ENCODE measurements at regions not wholly inside any gene's neighbourhood (a gene's known extent, or its start where the extent isn't known, plus 50 kb on each side); places are given as distances from the start of the nearest gene placed in this dataset.
"Not testable (repeated sequence)": the region's sequence is repeated elsewhere in the genome, so short reads cannot be mapped to it uniquely, and the experiment has no call there.

- Histone ChIP-seq H4K20me1 (no peaks in the 10 kb centered on the region), H3K4me2 (peak overlapping the region; percentile 25)
Observed at GRCh38 chr11:13127161-13127560, 118.0 kb downstream of the RASSF10 start.

GRCh38 chr11:13128354-13128753 lies 119.2 kb downstream of the RASSF10 start:
- no peak overlapping the region for H3K27ac ChIP-seq
- no peak overlapping the region for H3K4me2 ChIP-seq
- H3K9ac ChIP-seq: no peak overlapping the region
- H3K4me1 ChIP-seq: peaks cover 29% of the 10 kb centered on the region
- peaks cover 29% of the 10 kb centered on the region for H3K9me3 ChIP-seq
- no peak for TF ChIP-seq Cebpa-rat (IDR thresholded peaks at IDR 0.05)
- H3K27me3 ChIP-seq: no peaks in the 10 kb centered on the region
- no peaks in the 10 kb centered on the region for H4K20me1 ChIP-seq
- H3K36me3 ChIP-seq: no peaks in the 10 kb centered on the region
- H3K4me3 ChIP-seq: no peak overlapping the region

More at GRCh38 chr11:13127161-13127560, 118.0 kb downstream of the RASSF10 start:
- Histone ChIP-seq H3K4me1 (peaks cover 17% of the 10 kb centered on the region), H3K9ac (no peak overlapping the region), H3K9me3 (peaks cover 38% of the 10 kb centered on the region), H3K36me3 (no peaks in the 10 kb centered on the region), H3K27me3 (no peaks in the 10 kb centered on the region), H3K27ac (no peak overlapping the region), H3K4me3 (no peak overlapping the region)
- no peak for TF ChIP-seq Cebpa-rat (IDR thresholded peaks at IDR 0.05)

- H3K9ac ChIP-seq: no peak overlapping the region
- no peak overlapping the region for H3K27ac ChIP-seq
- no peaks in the 10 kb centered on the region for H3K27me3 ChIP-seq
- H3K36me3 ChIP-seq: no peaks in the 10 kb centered on the region
- TF ChIP-seq Cebpa-rat (IDR thresholded peaks at IDR 0.05): no peak
- peaks cover 22% of the 10 kb centered on the region for H3K9me3 ChIP-seq
- peaks cover 68% of the 10 kb centered on the region for H3K4me1 ChIP-seq
- no peak overlapping the region for H3K4me3 ChIP-seq
- H3K4me2 ChIP-seq: peak overlapping the region; percentile 92
- H4K20me1 ChIP-seq: no peaks in the 10 kb centered on the region
Observed at GRCh38 chr11:13134066-13134465, 125.0 kb downstream of the RASSF10 start.

GRCh38 chr11:13134886-13135285 lies 125.8 kb downstream of the RASSF10 start:
- no peak overlapping the region for H3K27ac ChIP-seq
- TF ChIP-seq Cebpa-rat (IDR thresholded peaks at IDR 0.05): no peak

GRCh38 chr11:13135385-13136271 lies 126.5 kb downstream of the RASSF10 start:
- H3K4me1 ChIP-seq: peaks cover 80% of the 10 kb centered on the region
- H3K27ac ChIP-seq: peak overlapping the region; percentile 23; the same call in 1 of the 2 replicates
- H3K4me2 ChIP-seq: peak overlapping the region; percentile 92
- peaks cover 20% of the 10 kb centered on the region for H3K9me3 ChIP-seq
- no peak for TF ChIP-seq Cebpa-rat (IDR thresholded peaks at IDR 0.05)
- no peaks in the 10 kb centered on the region for H3K27me3 ChIP-seq
- no peaks in the 10 kb centered on the region for H3K36me3 ChIP-seq
- no peaks in the 10 kb centered on the region for H4K20me1 ChIP-seq
- H3K9ac ChIP-seq: peak overlapping the region; percentile 54; the same call in 1 of the 2 replicates
- H3K4me3 ChIP-seq: peak overlapping the region; percentile 46; the same call in 1 of the 2 replicates

More at GRCh38 chr11:13134886-13135285, 125.8 kb downstream of the RASSF10 start:
- 0 out of 2 replicates have a peak overlapping the region, but pooled peaks have one; percentile 54 for H3K9ac ChIP-seq
- H3K27me3 ChIP-seq: no peaks in the 10 kb centered on the region
- peak overlapping the region; percentile 92 for H3K4me2 ChIP-seq
- peaks cover 73% of the 10 kb centered on the region for H3K4me1 ChIP-seq
- peaks cover 26% of the 10 kb centered on the region for H3K9me3 ChIP-seq
- H3K4me3 ChIP-seq: peak overlapping the region; percentile 46; the same call in 1 of the 2 replicates
- H3K36me3 ChIP-seq: no peaks in the 10 kb centered on the region
- no peaks in the 10 kb centered on the region for H4K20me1 ChIP-seq

GRCh38 chr11:13136272-13136596 lies 127.1 kb downstream of the RASSF10 start:
- peaks cover 14% of the 10 kb centered on the region for H3K9me3 ChIP-seq
- H3K27ac ChIP-seq: no peak overlapping the region; the same call in 1 of the 2 replicates
- H3K4me1 ChIP-seq: peaks cover 86% of the 10 kb centered on the region
- H3K36me3 ChIP-seq: no peaks in the 10 kb centered on the region
- peak overlapping the region; percentile 92 for H3K4me2 ChIP-seq
- TF ChIP-seq Cebpa-rat (IDR thresholded peaks at IDR 0.05): no peak
- no peak overlapping the region for H3K4me3 ChIP-seq
- H3K9ac ChIP-seq: no peak overlapping the region
- no peaks in the 10 kb centered on the region for H4K20me1 ChIP-seq
- no peaks in the 10 kb centered on the region for H3K27me3 ChIP-seq

- Histone ChIP-seq H4K20me1 (no peaks in the 10 kb centered on the region), H3K27me3 (no peaks in the 10 kb centered on the region), H3K4me2 (peak overlapping the region; percentile 33), H3K9me3 (peaks cover 7% of the 10 kb centered on the region; the same call in 1 of the 2 replicates), H3K4me3 (no peak overlapping the region), H3K9ac (no peak overlapping the region), H3K4me1 (peaks cover 84% of the 10 kb centered on the region), H3K27ac (no peak overlapping the region), H3K36me3 (no peaks in the 10 kb centered on the region)
- TF ChIP-seq Cebpa-rat (IDR thresholded peaks at IDR 0.05): no peak
Observed at GRCh38 chr11:13137844-13138301, 128.8 kb downstream of the RASSF10 start.

- H3K4me3 ChIP-seq, H3K4me2 ChIP-seq, H3K27ac ChIP-seq, H3K27me3 ChIP-seq, H3K9ac ChIP-seq, H3K9me3 ChIP-seq, H4K20me1 ChIP-seq, H3K36me3 ChIP-seq: not testable (repeated sequence)
- peaks cover 72% of the 10 kb centered on the region for H3K4me1 ChIP-seq
Observed at GRCh38 chr11:13139085-13139484, 130.0 kb downstream of the RASSF10 start.

GRCh38 chr11:13140028-13140870 lies 131.1 kb downstream of the RASSF10 start:
- peaks cover 60% of the 10 kb centered on the region for H3K4me1 ChIP-seq
- no peak overlapping the region for H3K4me3 ChIP-seq
- no peaks in the 10 kb centered on the region for H3K27me3 ChIP-seq
- no peaks in the 10 kb centered on the region for H3K36me3 ChIP-seq
- no peaks in the 10 kb centered on the region for H4K20me1 ChIP-seq
- H3K27ac ChIP-seq: peak overlapping the region; percentile 63
- H3K9me3 ChIP-seq: peaks cover 7% of the 10 kb centered on the region; the same call in 1 of the 2 replicates
- no peak for TF ChIP-seq Cebpa-rat (IDR thresholded peaks at IDR 0.05)
- H3K9ac ChIP-seq: peak overlapping the region; percentile 49; the same call in 1 of the 2 replicates
- peak overlapping the region; percentile 62 for H3K4me2 ChIP-seq
